Neuronal stem cell (in vitro differentiated cells): ENCODE measurements at regions not wholly inside any gene's neighbourhood (a gene's known extent, or its start where the extent isn't known, plus 50 kb on each side); places are given as distances from the start of the nearest gene placed in this dataset.

Source experiments
- DNase-seq: peaks from one replicate; pipeline ENCODE4 v3.0.0-alpha.2; 2013; ENCODE audit warnings: low spot score
- H2AFZ ChIP-seq: one replicate; pipeline ENCODE4 v1.6.1; 2013; ENCODE audit warnings: mild to moderate bottlenecking, low read length, inconsistent platforms
- H2AK5ac ChIP-seq: 2 replicates; pipeline ENCODE4 v1.6.1; 2013; ENCODE audit warnings: low read depth, mild to moderate bottlenecking, inconsistent platforms, low read length, moderate library complexity, mixed read lengths
- H2BK120ac ChIP-seq: 2 replicates; pipeline ENCODE4 v1.6.1; 2013; ENCODE audit warnings: low read depth, mild to moderate bottlenecking, inconsistent platforms, low read length, moderate library complexity, mixed read lengths
- H2BK12ac ChIP-seq: one replicate; pipeline ENCODE4 v1.6.1; 2013; ENCODE audit warnings: low read length, inconsistent platforms
- H2BK15ac ChIP-seq: 2 replicates; pipeline ENCODE4 v1.6.1; 2013; ENCODE audit warnings: mild to moderate bottlenecking, low read length, inconsistent platforms, mixed read lengths
- H2BK5ac ChIP-seq: one replicate; pipeline ENCODE4 v1.6.1; 2013; ENCODE audit warnings: inconsistent platforms, mild to moderate bottlenecking, low read length, moderate library complexity
- H3K14ac ChIP-seq: one replicate; pipeline ENCODE4 v1.6.1; 2013; ENCODE audit warnings: low read length, inconsistent platforms
- H3K18ac ChIP-seq: 2 replicates; pipeline ENCODE4 v1.6.1; 2013; ENCODE audit warnings: low read length, inconsistent platforms
- H3K23ac ChIP-seq: 2 replicates; pipeline ENCODE4 v1.6.1; 2013; ENCODE audit warnings: low read depth, mild to moderate bottlenecking, mixed read lengths, low read length, inconsistent platforms; ENCODE audit not compliant: poor library complexity
- H3K27ac ChIP-seq: replicated peaks from 3 replicates; pipeline ENCODE4 v1.5.1; 2013; ENCODE audit warnings: low read length, inconsistent platforms
- H3K27me3 ChIP-seq, 3 experiments: 2 replicates each; pipeline ENCODE4 v1.6.1; 2013; ENCODE audit warnings: low read length in 3 of 3, mild to moderate bottlenecking in 2 of 3, inconsistent platforms in 1 of 3, low read depth in 1 of 3, mixed read lengths in 1 of 3, moderate library complexity in 1 of 3; ENCODE audit not compliant: control insufficient read depth in 3 of 3, insufficient read depth in 3 of 3
- H3K36me3 ChIP-seq, 2 donors: replicated peaks in 1 of 2; 2 replicates each; pipeline ENCODE4 v1.6.1; 2013; ENCODE audit warnings: low read length in 2 of 2; ENCODE audit not compliant: control insufficient read depth in 2 of 2, insufficient read depth in 2 of 2
- H3K4ac ChIP-seq: 2 replicates; pipeline ENCODE4 v1.6.1; 2013; ENCODE audit warnings: inconsistent platforms, mild to moderate bottlenecking, low read length, moderate library complexity
- H3K4me1 ChIP-seq, 2 donors: 1 replicate in 1 of 2; 2 replicates in 1 of 2; pipeline ENCODE4 v1.6.1; 2013; ENCODE audit warnings: low read length in 2 of 2, low read depth in 1 of 2; ENCODE audit not compliant: control insufficient read depth in 2 of 2, insufficient read depth in 1 of 2
- H3K4me2 ChIP-seq: one replicate; pipeline ENCODE4 v1.6.1; 2013; ENCODE audit warnings: mild to moderate bottlenecking, low read length, inconsistent platforms; ENCODE audit not compliant: insufficient read depth, poor library complexity, severe bottlenecking
- H3K4me3 ChIP-seq, 2 donors: 2 replicates each; pipeline ENCODE4 v1.5.1; 2013; ENCODE audit warnings: low read length in 2 of 2, mild to moderate bottlenecking in 2 of 2, inconsistent platforms in 1 of 2, moderate library complexity in 1 of 2
- H3K79me1 ChIP-seq: one replicate; pipeline ENCODE4 v1.6.1; 2013; ENCODE audit warnings: low read depth, mild to moderate bottlenecking, inconsistent platforms, low read length, moderate library complexity
- H3K9ac ChIP-seq: one replicate; pipeline ENCODE4 v1.6.1; 2013; ENCODE audit warnings: mild to moderate bottlenecking, low read depth, low read length, inconsistent platforms; ENCODE audit not compliant: poor library complexity
- H3K9me3 ChIP-seq, 2 donors: replicated peaks in 1 of 2; 2 replicates each; pipeline versions ENCODE3 to v1.6.1; 2013; ENCODE audit warnings: low read length in 2 of 2, mild to moderate bottlenecking in 2 of 2, inconsistent platforms in 1 of 2, low read depth in 1 of 2, mixed read lengths in 1 of 2, moderate library complexity in 1 of 2; ENCODE audit not compliant: control insufficient read depth in 2 of 2, insufficient read depth in 1 of 2
- H4K8ac ChIP-seq: one replicate; pipeline ENCODE4 v1.6.1; 2013; ENCODE audit warnings: low read depth, mild to moderate bottlenecking, inconsistent platforms, low read length, moderate library complexity
- H4K91ac ChIP-seq: one replicate; pipeline ENCODE4 v1.6.1; 2013; ENCODE audit warnings: low read length, low read depth, mild to moderate bottlenecking, inconsistent platforms; ENCODE audit not compliant: poor library complexity
- WGBS, 2 donors: extraction: QIAGEN DNeasy Blood & Tissue Kit; methylation state at CpG; one replicate each; pipeline ENCODE4 v1.1.7; 2013; ENCODE audit warnings: missing lambda C conversion rate in 2 of 2, mixed read lengths in 1 of 2; ENCODE audit not compliant: insufficient read length in 2 of 2, insufficient replicate concordance in 1 of 2; ENCODE audit errors: extremely low coverage in 2 of 2; 5-methylcytosine and 5-hydroxymethylcytosine counted together

- Histone ChIP-seq H2AK5ac (no peak overlapping the region), H3K36me3 (no peaks in the 10 kb centered on the region), H2BK15ac (no peak overlapping the region), H3K18ac (peak overlapping the region; percentile 20), H2BK5ac (no peak overlapping the region), H3K4me1 (peaks cover 0 to 31% of the 10 kb centered on the region in 2 donors), H4K91ac (no peak overlapping the region), H4K8ac (no peak overlapping the region), H3K4me3 (no peak overlapping the region), H3K4me2 (no peak overlapping the region), H3K9me3 (peaks cover 0 to 3% of the 10 kb centered on the region in 2 donors), H3K79me1 (no peaks in the 10 kb centered on the region), H2BK12ac (no peak overlapping the region), H3K27ac (no peak overlapping the region), H3K27me3 (peaks cover 0 to 20% (median 0%) of the 10 kb centered on the region in 3 experiments), H3K14ac (no peak overlapping the region), H3K23ac (no peak overlapping the region), H2AFZ (no peak overlapping the region), H3K4ac (no peak overlapping the region), H2BK120ac (no peak overlapping the region), H3K9ac (no peak overlapping the region)
- WGBS, 2 donors: no CpG with 5 or more reads among the region's 10 CpGs
- no peak for DNase-seq
Measured at GRCh38 chr15:27674826-27675225, 424.3 kb downstream of the OCA2 start.

GRCh38 chr15:27673766-27674445 lies 425.2 kb downstream of the OCA2 start:
- H2AFZ ChIP-seq: no peak overlapping the region
- no peaks in the 10 kb centered on the region for H3K79me1 ChIP-seq
- H4K8ac ChIP-seq: no peak overlapping the region
- no peak overlapping the region for H4K91ac ChIP-seq
- no peak overlapping the region for H2AK5ac ChIP-seq
- no peak overlapping the region for H2BK120ac ChIP-seq
- no peak overlapping the region for H3K4ac ChIP-seq
- H3K9ac ChIP-seq: no peak overlapping the region
- H3K14ac ChIP-seq: no peak overlapping the region
- no CpG with 5 or more reads among the region's 15 CpGs for WGBS, 2 donors
- H3K4me1 ChIP-seq: peaks cover 0 to 26% of the 10 kb centered on the region in 2 donors
- H2BK12ac ChIP-seq: no peak overlapping the region
- H2BK15ac ChIP-seq: no peak overlapping the region
- no peak overlapping the region for H3K18ac ChIP-seq
- H3K27me3 ChIP-seq: peaks cover 0 to 11% (median 0%) of the 10 kb centered on the region in 3 experiments
- H3K23ac ChIP-seq: no peak overlapping the region
- no peak overlapping the region for H2BK5ac ChIP-seq
- H3K4me2 ChIP-seq: no peak overlapping the region
- no peaks in the 10 kb centered on the region for H3K36me3 ChIP-seq
- no peak overlapping the region for H3K4me3 ChIP-seq
- DNase-seq: no peak
- H3K9me3 ChIP-seq: peaks cover 0 to 3% of the 10 kb centered on the region in 2 donors
- H3K27ac ChIP-seq: no peak overlapping the region

- H3K4ac ChIP-seq: no peak overlapping the region
- no peak overlapping the region for H2AK5ac ChIP-seq
- no peak overlapping the region for H3K27ac ChIP-seq
- peak overlapping the region in 1 of 2 donors; percentile 67 for H3K4me3 ChIP-seq
- no peak overlapping the region for H2AFZ ChIP-seq
- H3K14ac ChIP-seq: peak overlapping the region; percentile 58
- peak overlapping the region; percentile 69 for H3K23ac ChIP-seq
- peaks cover 0 to 22% of the 10 kb centered on the region in 2 donors for H3K4me1 ChIP-seq
- no peaks in the 10 kb centered on the region for H3K79me1 ChIP-seq
- no peaks in the 10 kb centered on the region for H3K27me3 ChIP-seq
- no peak overlapping the region for H2BK15ac ChIP-seq
- H2BK12ac ChIP-seq: no peak overlapping the region
- no CpG with 5 or more reads among the region's 8 CpGs for WGBS, 2 donors
- H3K4me2 ChIP-seq: no peak overlapping the region
- no peaks in the 10 kb centered on the region for H3K36me3 ChIP-seq
- H4K91ac ChIP-seq: no peak overlapping the region
- H2BK120ac ChIP-seq: no peak overlapping the region
- no peak overlapping the region for H2BK5ac ChIP-seq
- H3K9me3 ChIP-seq: peaks cover 0 to 3% of the 10 kb centered on the region in 2 donors
- peak overlapping the region; percentile 8 for H3K18ac ChIP-seq
- no peak overlapping the region for H4K8ac ChIP-seq
- peak overlapping the region; percentile 22 for H3K9ac ChIP-seq
- DNase-seq: no peak
Measured at GRCh38 chr15:27672537-27672936, 426.6 kb downstream of the OCA2 start.

GRCh38 chr15:27671819-27672437 lies 427.2 kb downstream of the OCA2 start:
- H2BK120ac ChIP-seq: no peak overlapping the region
- H3K23ac ChIP-seq: no peak overlapping the region
- no peak overlapping the region for H3K27ac ChIP-seq
- H4K8ac ChIP-seq: no peak overlapping the region
- H3K14ac ChIP-seq: no peak overlapping the region
- H3K4me1 ChIP-seq: peaks cover 0 to 17% of the 10 kb centered on the region in 2 donors
- no peak for DNase-seq
- no peak overlapping the region for H4K91ac ChIP-seq
- H3K4me2 ChIP-seq: no peak overlapping the region
- H3K36me3 ChIP-seq: no peaks in the 10 kb centered on the region
- no peak overlapping the region for H2AK5ac ChIP-seq
- peaks cover 0 to 3% of the 10 kb centered on the region in 2 donors for H3K9me3 ChIP-seq
- H3K4ac ChIP-seq: no peak overlapping the region
- H2BK15ac ChIP-seq: no peak overlapping the region
- no peaks in the 10 kb centered on the region for H3K27me3 ChIP-seq
- H3K9ac ChIP-seq: no peak overlapping the region
- no peak overlapping the region for H2BK5ac ChIP-seq
- H3K79me1 ChIP-seq: no peaks in the 10 kb centered on the region
- H3K4me3 ChIP-seq: no peak overlapping the region
- H2AFZ ChIP-seq: no peak overlapping the region
- no CpG with 5 or more reads among the region's 13 CpGs for WGBS, 2 donors
- H2BK12ac ChIP-seq: no peak overlapping the region
- H3K18ac ChIP-seq: peak overlapping the region; percentile 8
